Superior temporal gyrus (tissue), 1 donor: ENCODE measurements at regions not wholly inside any gene's neighbourhood (a gene's known extent, or its start where the extent isn't known, plus 50 kb on each side); places are given as distances from the start of the nearest gene placed in this dataset.

Source experiments
- DNase-seq: peaks from one replicate; pipeline ENCODE4 v3.0.0-alpha.2; 2016; ENCODE audit errors: extremely low spot score

DNA sequence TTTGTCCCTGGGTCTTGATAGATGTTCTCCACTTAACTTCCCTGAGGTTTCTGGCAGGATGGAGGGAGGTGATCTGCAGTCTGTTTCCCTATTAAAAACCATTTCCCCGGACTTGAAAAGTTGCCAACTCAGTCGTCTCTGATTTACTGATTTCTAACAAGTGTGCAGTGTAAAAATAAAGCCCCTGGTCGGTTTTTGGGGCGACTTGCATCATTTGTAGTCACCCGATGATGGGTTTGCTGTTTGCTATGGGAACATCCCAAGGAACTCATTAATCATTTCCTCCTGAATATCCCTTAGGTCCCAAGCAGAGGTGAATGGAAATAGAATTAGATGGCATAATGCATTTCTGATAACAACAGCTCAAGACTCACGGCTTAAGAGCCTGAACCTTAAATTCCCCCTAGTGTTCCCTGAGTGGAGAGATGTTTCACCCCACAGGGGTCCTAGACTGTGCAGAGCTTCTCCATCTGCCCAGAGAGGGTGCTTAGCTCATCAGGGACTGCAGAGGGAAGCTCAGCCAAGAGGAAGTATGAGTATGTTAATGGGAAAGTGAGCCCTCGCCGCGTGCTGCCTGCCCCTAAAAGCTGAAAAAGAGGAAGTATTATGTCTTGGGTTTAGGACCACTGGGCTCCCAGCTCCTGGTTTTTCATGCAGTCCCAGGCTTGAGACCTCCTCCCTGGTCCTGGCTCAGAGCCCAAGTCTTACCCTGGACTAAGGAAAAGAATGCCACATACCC lies 115.1 kb upstream of the DAP start:
- no peak for DNase-seq

DNA sequence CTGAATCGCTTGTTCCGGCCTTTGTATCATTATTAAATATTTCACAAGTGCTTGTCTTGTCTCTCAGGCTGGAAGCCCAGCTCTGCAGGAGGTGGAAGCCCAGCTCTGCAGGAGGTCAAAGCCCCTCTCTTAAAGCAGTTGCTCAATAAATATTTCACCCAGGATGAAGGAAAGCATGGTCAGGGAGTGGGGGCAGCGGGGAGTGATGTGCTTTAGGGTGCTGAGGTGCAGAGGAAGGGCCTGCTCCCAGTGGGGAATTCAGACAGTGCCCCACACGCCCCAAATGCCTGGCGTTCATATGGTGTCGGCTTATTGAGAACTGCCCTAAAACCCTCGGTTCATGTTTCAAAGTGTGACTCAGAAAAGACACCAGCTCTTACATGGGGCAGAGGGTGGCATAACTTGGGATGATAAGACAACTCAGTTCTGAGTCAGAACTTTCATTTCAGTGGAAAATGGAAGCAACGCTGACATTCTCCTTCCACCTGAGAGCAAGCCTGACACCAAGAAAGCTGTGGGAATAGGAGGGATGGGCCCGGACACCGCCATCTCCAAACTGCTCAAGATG lies 114.3 kb upstream of the DAP start:
- DNase-seq: no peak

GRCh38 chr5:10874541-10874940 lies 113.5 kb upstream of the DAP start:
- DNase-seq: no peak

DNA sequence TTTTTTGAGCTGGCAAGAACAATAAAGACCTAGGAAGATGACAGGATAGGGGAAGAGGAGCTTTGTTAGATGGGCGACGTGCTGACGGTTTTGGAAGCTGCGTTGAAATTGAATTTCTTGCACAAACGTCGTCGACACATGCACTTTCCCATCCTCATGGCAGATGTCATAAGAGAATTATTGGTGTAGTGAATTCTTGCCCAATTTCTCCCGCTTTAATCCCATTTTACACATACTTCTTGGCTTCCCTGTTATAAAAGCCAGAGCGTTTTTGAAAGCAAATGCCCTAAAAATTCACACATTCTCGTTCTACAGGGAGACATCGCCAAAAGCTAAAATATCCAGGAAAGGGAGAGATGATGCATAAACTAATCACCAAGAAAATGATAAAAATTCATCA lies 109.8 kb upstream of the DAP start:
- no peak for DNase-seq

DNA sequence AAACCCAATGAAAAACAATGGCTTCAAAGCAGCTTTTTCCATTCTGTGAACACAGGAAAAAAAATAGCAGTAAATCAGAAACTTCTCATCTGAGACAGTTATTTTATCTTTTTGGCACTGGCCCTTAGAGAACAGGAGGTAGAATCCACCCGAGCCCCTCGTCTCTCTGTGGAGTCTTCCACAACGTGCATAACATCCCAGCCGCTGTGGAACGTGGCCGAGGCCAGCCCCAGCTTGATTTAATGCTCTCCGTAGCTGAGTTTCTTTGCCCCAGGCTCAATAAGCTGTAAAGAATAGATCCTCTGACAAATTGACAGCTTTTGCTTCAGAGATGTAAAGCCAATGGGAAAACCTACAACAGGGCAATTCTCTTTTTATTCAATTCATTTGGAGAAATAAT lies 107.9 kb upstream of the DAP start:
- no peak for DNase-seq

- DNase-seq: no peak
These were observed 106.6 kb upstream of the DAP start for GRCh38 chr5:10867389-10868303.

- DNase-seq: no peak
These were observed 105.9 kb upstream of the DAP start for GRCh38 chr5:10866913-10867312.

- peak; percentile 70 for DNase-seq
These were observed 102.8 kb upstream of the DAP start for GRCh38 chr5:10863763-10864383.

DNA sequence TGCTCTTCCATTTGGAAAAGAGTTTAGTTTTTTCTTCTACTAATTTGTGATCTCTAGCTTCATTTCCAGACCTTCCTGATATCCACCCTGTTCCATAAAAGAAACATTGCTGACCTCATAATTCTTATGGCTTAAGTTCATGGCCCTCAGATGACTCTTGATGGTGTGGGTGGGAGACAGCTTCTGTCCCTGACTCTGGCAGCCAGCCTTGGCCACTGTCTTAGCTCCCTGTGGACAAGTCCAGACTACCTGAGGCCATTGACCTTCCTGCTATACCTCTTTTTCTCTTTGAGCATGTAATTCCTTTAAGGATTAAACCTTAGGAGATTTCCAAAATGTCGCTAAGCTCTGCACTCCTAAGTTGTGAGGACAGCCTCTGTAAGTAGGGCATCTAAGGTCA lies 101.1 kb upstream of the DAP start:
- DNase-seq: no peak

DNA sequence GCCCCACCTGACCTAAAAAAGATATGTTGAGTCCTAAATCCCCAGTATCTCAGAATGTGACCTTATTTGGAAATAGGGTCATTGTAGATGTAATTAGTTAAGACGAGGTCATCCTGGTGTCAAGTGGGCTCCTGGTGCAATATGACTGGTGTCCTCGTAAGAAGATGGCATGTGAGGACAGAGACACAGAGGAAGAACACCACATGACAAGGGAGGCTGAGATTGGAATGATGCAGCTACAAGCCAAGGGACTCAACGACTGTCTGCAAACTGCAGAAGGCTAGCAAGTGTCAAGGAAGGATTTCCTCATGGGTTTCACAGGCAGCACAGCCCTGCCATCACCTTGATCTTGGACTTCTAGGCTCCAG lies 100.4 kb upstream of the DAP start:
- DNase-seq: no peak

DNA sequence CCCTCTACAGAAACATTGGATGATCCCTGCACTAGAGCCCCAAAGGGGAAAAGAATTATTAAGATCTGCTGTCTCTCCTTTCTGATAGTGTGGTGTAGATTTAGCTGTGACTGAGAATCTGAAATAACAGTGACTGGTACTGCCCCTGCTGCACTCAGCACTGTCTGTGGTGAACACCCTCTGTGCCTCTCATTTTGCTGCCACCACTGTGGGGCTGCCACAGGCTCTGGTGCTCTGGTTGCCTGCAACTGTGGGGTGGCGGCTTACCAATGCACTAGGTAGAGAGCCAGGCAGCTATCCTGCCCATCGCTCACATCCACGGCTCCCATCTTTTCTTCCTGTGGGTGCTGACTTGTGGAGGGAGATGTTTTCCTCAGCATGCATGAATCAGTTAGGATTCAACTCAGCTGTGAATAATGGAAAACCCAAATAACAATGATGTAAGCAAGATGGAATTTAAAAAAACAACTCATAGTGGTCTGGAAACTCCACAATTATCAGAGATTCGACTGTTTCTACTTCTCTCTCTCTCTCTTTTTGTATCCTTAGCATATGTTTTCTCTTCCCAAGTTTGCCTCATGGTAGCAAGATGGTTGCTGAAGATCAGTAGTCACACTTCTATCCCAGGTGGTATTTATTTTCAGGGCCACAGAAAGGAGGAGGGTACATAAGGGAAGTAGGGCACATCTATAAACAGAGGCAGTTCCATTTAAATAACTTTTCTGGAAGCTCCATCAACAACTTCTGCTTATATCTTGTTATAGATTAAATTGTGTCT lies 99.8 kb upstream of the DAP start:
- no peak for DNase-seq

DNA sequence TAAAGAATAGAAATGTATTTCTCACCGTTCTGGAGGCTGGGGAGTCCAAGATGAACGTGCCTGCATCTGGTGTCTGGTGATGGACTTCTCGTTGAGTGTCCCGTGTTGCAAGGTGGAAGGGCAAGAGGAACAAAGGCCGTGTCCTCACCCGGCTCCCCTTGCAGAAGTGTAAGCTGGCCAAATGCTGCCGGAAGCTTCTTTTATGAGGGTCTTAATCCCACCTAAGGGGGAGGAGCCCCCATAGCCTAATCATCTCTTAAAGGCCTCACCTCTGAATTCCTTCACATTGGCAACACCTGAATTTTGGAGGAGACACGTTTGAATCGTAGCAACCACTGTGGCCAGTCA lies 99.1 kb upstream of the DAP start:
- no peak for DNase-seq

DNA sequence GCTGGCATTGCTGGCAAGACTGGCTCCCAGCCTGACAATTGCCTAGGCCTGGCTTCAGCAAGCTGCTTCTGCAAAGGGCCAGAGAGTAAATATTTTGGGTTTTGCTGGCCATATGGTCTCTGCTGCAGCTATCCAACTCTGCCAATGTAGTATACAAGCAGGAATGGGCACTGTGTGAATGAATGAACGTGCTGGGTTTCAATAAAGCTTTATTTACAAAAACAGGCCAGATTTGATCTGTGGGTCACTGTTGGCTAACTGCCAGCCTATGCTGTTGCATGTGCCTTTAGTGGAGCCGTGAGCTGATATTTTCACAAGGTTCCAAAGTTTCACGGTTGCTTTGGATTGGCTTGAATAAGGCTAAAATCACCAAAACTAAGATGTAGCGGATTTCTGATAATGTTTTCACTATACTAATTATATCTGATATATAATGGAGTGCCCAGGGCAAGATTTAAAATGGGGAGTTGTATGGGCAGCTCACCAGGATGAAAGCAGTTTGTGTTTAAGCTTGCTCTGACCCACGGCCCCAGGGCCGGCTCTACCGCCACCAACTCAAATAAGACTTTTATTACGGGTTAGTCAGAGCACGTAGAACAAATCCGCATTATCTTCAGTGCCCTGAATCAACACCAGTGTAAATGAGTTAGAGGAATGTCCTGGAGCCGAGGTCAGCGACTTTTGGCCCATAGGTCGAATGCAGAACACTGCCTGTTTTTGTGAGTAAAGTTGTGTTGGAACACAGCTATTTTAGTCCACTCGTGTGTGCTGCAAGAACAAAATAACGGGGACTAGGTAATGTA lies 98.6 kb upstream of the DAP start:
- DNase-seq: no peak

DNA sequence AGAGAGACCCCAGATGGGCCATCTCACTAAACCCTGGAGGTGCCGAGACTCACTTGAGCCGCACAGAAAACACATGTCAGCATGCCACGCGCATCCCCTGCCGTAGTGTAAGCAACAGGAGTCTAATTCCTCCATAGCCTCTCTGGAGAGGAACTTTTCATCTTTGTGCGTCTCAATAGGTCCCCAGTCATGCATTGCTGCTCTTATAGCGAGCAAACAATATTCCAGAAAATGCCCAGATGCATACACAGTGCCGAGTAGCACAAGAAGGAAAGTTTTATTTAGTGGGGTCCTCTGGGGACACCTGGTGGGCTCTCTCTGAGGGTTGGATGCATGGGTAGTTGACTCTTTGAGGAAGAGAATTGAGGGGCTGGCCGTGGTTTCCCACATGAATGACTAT lies 97.9 kb upstream of the DAP start:
- DNase-seq: no peak

- DNase-seq: no peak
These were observed 97.3 kb upstream of the DAP start for GRCh38 chr5:10858307-10858706.

DNA sequence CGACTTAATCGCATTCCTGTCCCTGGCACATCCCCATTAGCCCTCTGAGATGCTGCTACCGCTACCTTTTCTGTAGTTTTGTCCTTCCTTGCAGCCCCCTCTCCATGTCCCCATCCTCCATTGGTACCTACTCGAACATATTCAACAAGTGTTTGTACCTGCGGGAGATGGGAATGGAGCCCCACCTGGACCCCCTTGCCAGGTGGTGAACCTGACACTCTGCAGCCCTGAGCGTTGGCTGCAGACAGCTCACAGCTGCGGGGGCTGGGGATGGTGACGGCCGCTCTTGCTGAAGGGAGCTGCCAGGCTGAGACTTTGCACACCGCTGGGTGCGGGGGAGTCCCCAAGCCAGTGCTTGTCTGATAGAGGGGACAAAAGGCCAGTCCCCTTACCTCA lies 96.3 kb upstream of the DAP start:
- no peak for DNase-seq

DNA sequence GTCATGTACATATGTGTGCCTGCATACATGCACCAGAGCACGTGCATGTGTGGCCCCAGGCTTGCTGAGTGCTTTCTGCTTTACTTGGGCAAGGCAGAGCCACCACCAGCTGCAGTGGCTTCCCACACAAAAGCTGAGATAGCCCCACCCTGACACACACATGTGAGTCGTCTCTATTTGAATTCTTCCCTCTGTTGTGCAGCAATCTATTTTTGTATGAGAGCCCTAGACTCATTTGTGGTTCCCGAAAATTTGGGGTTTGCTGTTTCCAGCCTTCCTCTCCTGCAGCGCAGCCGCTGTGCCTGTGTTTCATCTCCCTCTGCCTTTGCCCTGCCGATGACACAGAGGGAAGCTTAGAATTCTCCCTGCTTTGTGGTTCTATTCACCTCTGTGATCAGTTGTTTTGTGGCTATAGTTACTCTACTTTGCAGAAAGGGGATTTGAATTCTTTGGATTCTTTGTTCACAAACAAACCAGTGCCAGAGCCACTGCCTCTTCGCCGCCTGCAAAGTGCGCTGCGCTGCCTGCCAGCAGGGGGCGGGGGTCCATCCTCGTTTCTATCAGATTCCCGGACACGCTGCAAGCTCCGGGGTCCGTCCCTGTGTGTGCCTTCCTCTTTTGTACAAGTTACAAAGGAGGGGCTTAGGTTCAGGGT lies 95.8 kb upstream of the DAP start:
- DNase-seq: peak; percentile 83

- no peak for DNase-seq
These were observed 95.0 kb upstream of the DAP start for GRCh38 chr5:10856071-10856470.

DNA sequence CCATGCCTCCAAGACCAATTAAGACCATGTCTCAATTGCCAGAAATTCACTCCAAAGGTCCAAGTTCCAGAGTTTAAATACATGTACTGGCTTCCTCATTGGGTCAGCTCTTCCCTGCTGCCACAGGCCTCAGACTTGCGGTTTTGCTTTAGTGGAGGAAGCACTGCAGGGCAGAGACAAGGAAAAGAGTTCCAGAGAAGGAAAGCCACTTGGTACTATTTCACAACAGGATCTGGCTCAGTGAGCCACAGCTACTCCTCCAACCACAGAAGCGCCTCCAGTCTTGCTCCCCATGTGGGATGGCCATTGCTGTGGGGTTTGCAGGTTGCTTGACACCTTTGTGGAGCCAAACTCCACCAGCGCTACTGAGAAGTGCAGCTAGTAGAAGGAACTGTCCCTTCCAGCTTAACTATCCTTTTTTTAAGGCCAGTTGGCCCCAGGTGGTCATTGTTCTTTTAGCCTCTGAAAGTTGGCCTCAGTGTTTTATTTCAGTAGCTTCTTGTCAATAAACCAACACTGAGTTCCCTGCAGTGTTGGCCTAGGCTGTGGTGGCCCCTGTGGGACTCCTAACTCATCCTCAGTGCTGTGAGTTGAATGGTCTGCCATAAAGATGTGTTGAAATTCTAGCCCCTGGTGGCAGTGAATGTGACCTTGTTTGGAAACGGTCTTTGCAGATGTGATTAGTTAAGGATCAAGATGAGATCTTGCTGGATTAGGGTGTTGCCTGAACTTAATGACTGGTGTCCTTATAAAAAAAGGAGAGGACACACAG lies 93.7 kb upstream of the DAP start:
- no peak for DNase-seq

DNA sequence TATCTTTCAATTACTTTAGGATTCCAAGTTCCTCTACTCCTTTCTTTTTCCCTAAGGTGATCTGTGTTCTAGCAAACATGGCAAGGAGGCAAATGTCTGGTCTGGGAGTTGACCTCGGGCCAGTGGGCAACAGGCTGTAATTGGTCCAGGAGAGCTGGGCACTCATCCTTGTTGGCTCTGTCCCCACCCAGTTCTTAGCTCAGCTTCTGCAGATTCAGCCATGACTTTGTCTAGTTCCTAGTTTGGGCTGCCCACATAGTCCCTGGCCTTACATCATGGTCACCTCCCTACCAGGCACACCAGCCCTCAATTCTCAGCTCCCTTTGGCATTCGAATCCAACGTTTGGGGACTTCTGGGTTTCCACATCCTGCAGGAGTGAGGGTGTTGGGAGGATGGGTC lies 92.1 kb upstream of the DAP start:
- DNase-seq: no peak
